Heart right ventricle (tissue), 16 donors: ENCODE measurements at regions not wholly inside any gene's neighbourhood (a gene's known extent, or its start where the extent isn't known, plus 50 kb on each side); places are given as distances from the start of the nearest gene placed in this dataset.

Source experiments
- ATAC-seq, 8 donors: fragments of 200-7000 bp; cut with Tn5 transposase; one replicate each; pipeline ENCODE4 v1.9.1; 2020; ENCODE audit warnings: mild to moderate bottlenecking in 8 of 8, moderate library complexity in 8 of 8, moderate number of reproducible peaks in 1 of 8
- DNase-seq, 2 donors: peaks; one replicate each; pipeline ENCODE4 v3.0.0-alpha.2; 2020
- H3K27ac ChIP-seq, 10 donors: fragments of 200-600 bp; sonication (generic) in 2 of 10; one replicate each; pipeline versions ENCODE4 v1.5.0 to v1.8.0; 2020 to 2022; ENCODE audit warnings: mild to moderate bottlenecking in 3 of 10
- H3K27me3 ChIP-seq, 7 donors: fragments of 200-600 bp; one replicate each; pipeline ENCODE4 v1.8.0; 2021 to 2022; ENCODE audit warnings: mild to moderate bottlenecking in 2 of 7
- H3K36me3 ChIP-seq, 9 donors: fragments of 200-600 bp; sonication (generic) in 1 of 9; one replicate each; pipeline versions ENCODE4 v1.5.0 to v1.8.0; 2020 to 2022; ENCODE audit warnings: mild to moderate bottlenecking in 2 of 9
- H3K4me1 ChIP-seq, 9 donors: fragments of 200-600 bp; sonication (generic) in 1 of 9; one replicate each; pipeline versions ENCODE4 v1.5.0 to v1.8.0; 2020 to 2022; ENCODE audit warnings: mild to moderate bottlenecking in 4 of 9
- H3K4me3 ChIP-seq, 10 donors: fragments of 200-600 bp; sonication (generic) in 2 of 10; one replicate each; pipeline versions ENCODE4 v1.5.0 to v1.8.0; 2020 to 2022; ENCODE audit warnings: mild to moderate bottlenecking in 7 of 10, moderate library complexity in 2 of 10
- H3K9me3 ChIP-seq, 11 donors: fragments of 200-600 bp in 10 of 11; sonication (generic) in 2 of 11; one replicate each; pipeline versions ENCODE4 v1.5.0 to v1.8.0; 2013 to 2022; ENCODE audit warnings: mild to moderate bottlenecking in 2 of 11, control low read depth in 1 of 11, moderate library complexity in 1 of 11
- CTCF ChIP-seq, 9 donors: fragments of 200-600 bp; sonication (generic) in 2 of 9; IDR thresholded peaks; one replicate each; pipeline versions ENCODE4 v1.5.0 to v1.8.0; 2021 to 2022; ENCODE audit warnings: antibody characterized with exemption in 9 of 9, mild to moderate bottlenecking in 5 of 9, moderate library complexity in 1 of 9
- WGBS, 2 donors: extraction: QIAGEN DNeasy Blood & Tissue Kit; methylation state at CpG; one replicate each; pipeline ENCODE4 v1.1.7; 2013; ENCODE audit warnings: inconsistent platforms in 1 of 2; 5-methylcytosine and 5-hydroxymethylcytosine counted together
- intact Hi-C, 10 donors: fragments of 100-400 bp; cut with DNase I; formaldehyde crosslinking; loops; one replicate each; pipeline versions ENCODE4 v1.11.1 to v1.14.2; 2022
- donor health status: Arrhythmogenic right ventricular cardiomyopathy.
- donor health status: ischemic (EF 13 %, LVEDD 7.1; RV severe dilation, severe dysfunction).
- donor health status: healthy with polysubstance abuse.
- donor health status: DM: no; HTN: yes; CAD: no.
- donor health status: DM: no; HTN: no; CAD: no.
- donor health status: ischemic (EF 25% LVEDD 6.9; RV normal size, moderate dysfunction).
- donor health status: ischemic (EF 25% LVEDD 5.7; RV mildly dilated, moderate dysfunction).
- donor health status: healthy.
- donor health status: DM: yes; HTN: yes; CAD: no.
- donor health status: Ischemic cardiomyopathy.
- donor health status: ischemic (EF 35%, LVEDD 5.7; RV mildly dilated, moderate dysfunction).
- donor health status: nonischemic (EF 11% LVEDD 7.7; RV severe dilation, severe dysfunction).
- donor health status: DM: yes; HTN: yes; CAD: no.
- donor health status: PGD.
- donor health status: ischemic (EF 29% LVEDD 5.4; RV normal size, mild dysfunction).
- donor health status: nonischemic (EF 23%, LVEDD 6.1; RV moderate dilation, normal function).

DNA sequence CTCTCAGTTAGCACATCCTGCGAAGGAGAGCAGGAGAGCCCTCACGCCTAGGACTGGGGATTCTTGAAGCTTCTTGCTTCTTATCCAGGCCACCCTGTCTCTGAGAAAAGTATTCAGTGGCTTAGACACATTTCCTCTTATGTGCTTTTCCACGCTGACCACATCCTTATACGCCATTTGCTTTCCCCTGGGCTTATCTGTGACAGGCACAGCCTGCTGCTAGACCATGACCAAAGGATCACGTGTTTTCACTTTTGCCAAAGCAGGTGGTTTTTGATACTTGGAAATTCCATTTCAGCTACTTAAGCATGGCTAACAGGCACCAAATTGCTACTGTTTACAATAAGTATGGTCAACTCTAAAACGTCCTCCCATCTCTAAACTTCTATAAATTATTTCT is 587.4 kb downstream of the AACS start:
- ATAC-seq (no peak), DNase-seq (no peak)
- no peak overlapping the region for H3K27ac ChIP-seq
- no peak overlapping the region for H3K4me3 ChIP-seq
- no peak for TF ChIP-seq CTCF (IDR thresholded peaks at IDR 0.05)
- H3K36me3 ChIP-seq, result no peaks in the 10 kb centered on the region
- H3K27me3 ChIP-seq, result no peaks in the 10 kb centered on the region
- intact Hi-C loops, result no loop called here
- no peaks in the 10 kb centered on the region for H3K9me3 ChIP-seq
- H3K4me1 ChIP-seq, result no peaks in the 10 kb centered on the region
- 66 to 68% methylated on average over 6 of the region's 6 CpGs for WGBS, 2 donors

DNA sequence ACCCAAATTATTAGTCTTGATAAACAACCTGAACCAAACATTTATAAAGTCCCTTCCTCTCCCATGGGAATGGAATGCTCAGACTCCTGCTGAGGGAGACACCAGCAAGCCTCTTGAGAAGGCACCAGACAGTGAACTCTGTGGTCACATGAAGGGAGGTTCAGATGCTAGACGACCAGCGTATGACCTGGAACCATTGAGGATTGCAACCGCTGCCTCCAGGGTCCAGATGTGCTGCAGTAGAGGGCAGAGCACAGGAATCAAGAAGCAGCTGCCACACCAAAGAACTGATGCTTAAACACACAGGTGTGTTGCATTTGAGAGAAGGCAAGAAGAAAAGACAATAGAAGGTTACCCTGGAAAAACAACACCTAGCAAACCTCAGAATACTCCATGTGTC is 592.4 kb downstream of the AACS start:
- Histone ChIP-seq H3K9me3 (no peaks in the 10 kb centered on the region), H3K27ac (no peak overlapping the region), H3K4me1 (no peaks in the 10 kb centered on the region), H3K4me3 (no peak overlapping the region), H3K36me3 (no peaks in the 10 kb centered on the region), H3K27me3 (no peaks in the 10 kb centered on the region)
- no peak for DNase-seq
- intact Hi-C loops, result no loop called here
- ATAC-seq, result no peak
- 81 to 82% methylated on average over 3 of the region's 3 CpGs for WGBS, 2 donors
- TF ChIP-seq CTCF (IDR thresholded peaks at IDR 0.05), result no peak

- H3K9me3 ChIP-seq, result no peaks in the 10 kb centered on the region
- TF ChIP-seq CTCF (IDR thresholded peaks at IDR 0.05), result no peak
- DNase-seq (no peak), ATAC-seq (no peak)
- no peaks in the 10 kb centered on the region for H3K36me3 ChIP-seq
- no peaks in the 10 kb centered on the region for H3K4me1 ChIP-seq
- H3K27me3 ChIP-seq, result peaks cover 0 to 3% (median 0%) of the 10 kb centered on the region in 7 donors
- WGBS, 2 donors, result 43 to 45% methylated on average over 11 of the region's 11 CpGs
- H3K27ac ChIP-seq, result no peak overlapping the region
- no peak overlapping the region for H3K4me3 ChIP-seq
- intact Hi-C loops, result no loop called here
These were observed 609.5 kb downstream of the AACS start for GRCh38 chr12:125674554-125675338.

DNA sequence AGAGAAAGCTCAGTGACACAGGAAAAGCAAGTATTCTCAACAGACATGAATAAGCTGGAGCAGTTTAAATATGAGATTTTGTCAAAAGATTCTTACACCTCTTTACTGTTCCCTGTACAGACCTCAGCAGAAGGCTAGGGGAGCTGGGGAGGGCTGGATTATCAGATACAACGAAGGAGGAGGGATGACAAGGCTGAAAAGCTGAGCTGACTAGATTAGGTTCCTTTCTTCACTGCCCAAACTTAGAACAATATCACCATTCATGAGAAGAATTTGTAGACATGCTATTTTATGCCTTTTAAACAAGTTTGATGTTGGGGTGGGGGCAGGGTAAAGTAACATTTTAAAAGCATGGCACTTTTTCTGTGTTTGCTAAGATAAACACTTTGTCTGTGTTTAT is 611.1 kb downstream of the AACS start:
- Histone ChIP-seq H3K9me3 (no peaks in the 10 kb centered on the region), H3K36me3 (no peaks in the 10 kb centered on the region), H3K27me3 (peaks cover 0 to 3% (median 0%) of the 10 kb centered on the region in 7 donors), H3K4me1 (no peaks in the 10 kb centered on the region), H3K4me3 (no peak overlapping the region), H3K27ac (no peak overlapping the region)
- intact Hi-C loops, result no loop called here
- DNase-seq (no peak), ATAC-seq (no peak)
- TF ChIP-seq CTCF (IDR thresholded peaks at IDR 0.05), result no peak
- WGBS, 2 donors, result 0 to 7% methylated on average over 1 of the region's 1 CpG
